Muscle layer of duodenum (tissue), 2 donors: ENCODE measurements at regions not wholly inside any gene's neighbourhood (a gene's known extent, or its start where the extent isn't known, plus 50 kb on each side); places are given as distances from the start of the nearest gene placed in this dataset.

Source experiments
- H3K27ac ChIP-seq: one replicate; pipeline ENCODE4 v1.7.0; 2013; ENCODE audit warnings: mild to moderate bottlenecking, low read length
- H3K27me3 ChIP-seq: one replicate; pipeline ENCODE4 v1.7.0; 2013; ENCODE audit warnings: low read depth, mild to moderate bottlenecking, control low read depth, low read length
- H3K36me3 ChIP-seq, 2 donors: one replicate each; pipeline ENCODE4 v1.7.0; 2013; ENCODE audit warnings: low read length in 2 of 2, control low read depth in 1 of 2, mild to moderate bottlenecking in 1 of 2; ENCODE audit not compliant: insufficient read depth in 2 of 2, control insufficient read depth in 1 of 2
- H3K4me1 ChIP-seq, 2 donors: one replicate each; pipeline ENCODE4 v1.7.0; 2013; ENCODE audit warnings: low read length in 2 of 2, mild to moderate bottlenecking in 2 of 2, control low read depth in 1 of 2, moderate library complexity in 1 of 2; ENCODE audit not compliant: insufficient read depth in 2 of 2, control insufficient read depth in 1 of 2
- H3K4me3 ChIP-seq, 2 donors: one replicate each; pipeline ENCODE4 v1.7.0; 2013; ENCODE audit warnings: low read length in 2 of 2, low read depth in 1 of 2, mild to moderate bottlenecking in 1 of 2
- H3K9me3 ChIP-seq, 2 donors: one replicate each; pipeline ENCODE4 v1.7.0; 2013; ENCODE audit warnings: low read length in 2 of 2, control low read depth in 1 of 2, mild to moderate bottlenecking in 1 of 2; ENCODE audit not compliant: control insufficient read depth in 1 of 2
- donor health status: healthy.

GRCh38 chr20:6580486-6580885 lies 187.0 kb upstream of the BMP2 start:
- Histone ChIP-seq H3K4me1 (no peaks in the 10 kb centered on the region), H3K27ac (no peak overlapping the region), H3K27me3 (no peaks in the 10 kb centered on the region), H3K4me3 (no peak overlapping the region), H3K36me3 (no peaks in the 10 kb centered on the region), H3K9me3 (no peaks in the 10 kb centered on the region)

- H3K27ac ChIP-seq = no peak overlapping the region
These were observed 187.7 kb upstream of the BMP2 start for GRCh38 chr20:6579824-6580223.

GRCh38 chr20:6579417-6579816 lies 188.1 kb upstream of the BMP2 start:
- Histone ChIP-seq H3K4me3 (no peak overlapping the region), H3K4me1 (no peaks in the 10 kb centered on the region), H3K27ac (no peak overlapping the region), H3K27me3 (no peaks in the 10 kb centered on the region), H3K9me3 (no peaks in the 10 kb centered on the region), H3K36me3 (no peaks in the 10 kb centered on the region)

More at GRCh38 chr20:6579824-6580223, 187.7 kb upstream of the BMP2 start:
- H3K9me3 ChIP-seq = no peaks in the 10 kb centered on the region
- H3K4me1 ChIP-seq = no peaks in the 10 kb centered on the region
- no peaks in the 10 kb centered on the region for H3K27me3 ChIP-seq
- H3K36me3 ChIP-seq = no peaks in the 10 kb centered on the region
- no peak overlapping the region for H3K4me3 ChIP-seq

GRCh38 chr20:6577451-6577850 lies 190.0 kb upstream of the BMP2 start:
- no peaks in the 10 kb centered on the region for H3K27me3 ChIP-seq
- no peaks in the 10 kb centered on the region for H3K4me1 ChIP-seq
- no peaks in the 10 kb centered on the region for H3K36me3 ChIP-seq
- H3K27ac ChIP-seq = no peak overlapping the region
- no peaks in the 10 kb centered on the region for H3K9me3 ChIP-seq
- no peak overlapping the region for H3K4me3 ChIP-seq

- H3K27me3 ChIP-seq = no peaks in the 10 kb centered on the region
- no peaks in the 10 kb centered on the region for H3K9me3 ChIP-seq
- H3K4me1 ChIP-seq = no peaks in the 10 kb centered on the region
- no peak overlapping the region for H3K4me3 ChIP-seq
- no peak overlapping the region for H3K27ac ChIP-seq
- H3K36me3 ChIP-seq = no peaks in the 10 kb centered on the region
These were observed 190.8 kb upstream of the BMP2 start for GRCh38 chr20:6576726-6577125.

- no peaks in the 10 kb centered on the region for H3K36me3 ChIP-seq
- H3K27me3 ChIP-seq = no peaks in the 10 kb centered on the region
- H3K4me1 ChIP-seq = no peaks in the 10 kb centered on the region
- H3K4me3 ChIP-seq = no peak overlapping the region
- no peak overlapping the region for H3K27ac ChIP-seq
- H3K9me3 ChIP-seq = no peaks in the 10 kb centered on the region
These were observed 191.5 kb upstream of the BMP2 start for GRCh38 chr20:6575912-6576401.

GRCh38 chr20:6566821-6567220 lies 200.7 kb upstream of the BMP2 start:
- H3K36me3 ChIP-seq = no peaks in the 10 kb centered on the region
- no peak overlapping the region for H3K27ac ChIP-seq
- no peak overlapping the region for H3K4me3 ChIP-seq
- H3K9me3 ChIP-seq = no peaks in the 10 kb centered on the region
- no peaks in the 10 kb centered on the region for H3K4me1 ChIP-seq
- H3K27me3 ChIP-seq = no peaks in the 10 kb centered on the region

GRCh38 chr20:6562111-6562510 lies 205.4 kb upstream of the BMP2 start:
- no peaks in the 10 kb centered on the region for H3K4me1 ChIP-seq
- H3K27me3 ChIP-seq = no peaks in the 10 kb centered on the region
- H3K4me3 ChIP-seq = no peak overlapping the region
- no peaks in the 10 kb centered on the region for H3K36me3 ChIP-seq
- no peak overlapping the region for H3K27ac ChIP-seq
- H3K9me3 ChIP-seq = no peaks in the 10 kb centered on the region

GRCh38 chr20:6560978-6561377 lies 206.5 kb upstream of the BMP2 start:
- Histone ChIP-seq H3K36me3 (no peaks in the 10 kb centered on the region), H3K27me3 (no peaks in the 10 kb centered on the region), H3K4me1 (no peaks in the 10 kb centered on the region), H3K4me3 (no peak overlapping the region), H3K9me3 (no peaks in the 10 kb centered on the region), H3K27ac (no peak overlapping the region)

- no peaks in the 10 kb centered on the region for H3K27me3 ChIP-seq
- H3K27ac ChIP-seq = no peak overlapping the region
- H3K36me3 ChIP-seq = no peaks in the 10 kb centered on the region
- no peak overlapping the region for H3K4me3 ChIP-seq
- H3K4me1 ChIP-seq = no peaks in the 10 kb centered on the region
- H3K9me3 ChIP-seq = no peaks in the 10 kb centered on the region
These were observed 207.7 kb upstream of the BMP2 start for GRCh38 chr20:6559791-6560190.

GRCh38 chr20:6558341-6558740 lies 209.1 kb upstream of the BMP2 start:
- Histone ChIP-seq H3K27ac (no peak overlapping the region), H3K4me3 (no peak overlapping the region), H3K36me3 (no peaks in the 10 kb centered on the region), H3K9me3 (no peaks in the 10 kb centered on the region), H3K4me1 (no peaks in the 10 kb centered on the region), H3K27me3 (no peaks in the 10 kb centered on the region)

- Histone ChIP-seq H3K27ac (no peak overlapping the region), H3K9me3 (no peaks in the 10 kb centered on the region), H3K27me3 (no peaks in the 10 kb centered on the region), H3K36me3 (peaks cover 0 to 4% of the 10 kb centered on the region in 2 donors), H3K4me3 (peak overlapping the region; percentile 37 to 42), H3K4me1 (no peaks in the 10 kb centered on the region)
These were observed 233.6 kb upstream of the BMP2 start for GRCh38 chr20:6533761-6534479.
